ENCODE measurements at regions not wholly inside any gene's neighbourhood (a gene's known extent, or its start where the extent isn't known, plus 50 kb on each side); places are given as distances from the start of the nearest gene placed in this dataset.

- no peak for DNase-seq (ENCODE audit: extremely low spot score)
- ChIA-PET CTCF (no interaction called here), POLR2A (no interaction called here)
- TF ChIP-seq, protein P1, sequence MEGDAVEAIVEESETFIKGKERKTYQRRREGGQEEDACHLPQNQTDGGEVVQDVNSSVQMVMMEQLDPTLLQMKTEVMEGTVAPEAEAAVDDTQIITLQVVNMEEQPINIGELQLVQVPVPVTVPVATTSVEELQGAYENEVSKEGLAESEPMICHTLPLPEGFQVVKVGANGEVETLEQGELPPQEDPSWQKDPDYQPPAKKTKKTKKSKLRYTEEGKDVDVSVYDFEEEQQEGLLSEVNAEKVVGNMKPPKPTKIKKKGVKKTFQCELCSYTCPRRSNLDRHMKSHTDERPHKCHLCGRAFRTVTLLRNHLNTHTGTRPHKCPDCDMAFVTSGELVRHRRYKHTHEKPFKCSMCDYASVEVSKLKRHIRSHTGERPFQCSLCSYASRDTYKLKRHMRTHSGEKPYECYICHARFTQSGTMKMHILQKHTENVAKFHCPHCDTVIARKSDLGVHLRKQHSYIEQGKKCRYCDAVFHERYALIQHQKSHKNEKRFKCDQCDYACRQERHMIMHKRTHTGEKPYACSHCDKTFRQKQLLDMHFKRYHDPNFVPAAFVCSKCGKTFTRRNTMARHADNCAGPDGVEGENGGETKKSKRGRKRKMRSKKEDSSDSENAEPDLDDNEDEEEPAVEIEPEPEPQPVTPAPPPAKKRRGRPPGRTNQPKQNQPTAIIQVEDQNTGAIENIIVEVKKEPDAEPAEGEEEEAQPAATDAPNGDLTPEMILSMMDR (IDR thresholded peaks at IDR 0.05; ENCODE audit: control extremely low read depth, extremely low read depth, low read depth, missing control alignments), result no peak
Observed at GRCh38 chr4:163582703-163583102, 88.2 kb downstream of the TMA16 start.

- ChIA-PET CTCF (interaction anchor here (1.2 to 1.5 kb wide), 3 partner anchors 9 to 32 kb away, joined by 3 to 6 read pairs (median 4); no protein-coding TSS in a partner anchor), POLR2A (no interaction called here)
- TF ChIP-seq, protein P1 (IDR thresholded peaks at IDR 0.05; ENCODE audit: control extremely low read depth, extremely low read depth, low read depth, missing control alignments), result peak; percentile 34
- DNase-seq (ENCODE audit: extremely low spot score), result peak; percentile 14
Observed at GRCh38 chr4:163587867-163588266, 93.4 kb downstream of the TMA16 start.

DNA sequence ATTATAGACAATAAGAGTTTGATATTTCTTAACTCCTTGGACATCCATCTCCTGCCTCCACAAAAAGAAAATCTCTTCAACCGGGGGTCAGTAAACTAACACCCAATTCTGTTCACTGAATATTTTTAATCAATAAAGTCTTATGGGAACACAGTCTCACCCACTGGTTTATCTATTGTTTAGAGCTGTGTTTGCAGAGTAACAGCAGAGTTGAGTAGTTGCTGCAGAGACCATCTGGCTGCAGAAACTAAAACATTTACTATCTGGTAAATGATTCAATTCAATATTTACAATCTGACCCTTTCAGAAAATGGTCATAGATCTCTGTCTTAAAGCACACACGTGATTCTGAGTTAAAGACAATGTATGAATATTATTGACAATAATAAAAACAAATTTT is 94.0 kb downstream of the TMA16 start:
- POLR2A ChIA-PET, result no interaction called here

GRCh38 chr4:163590103-163590502 is 95.6 kb downstream of the TMA16 start:
- TF ChIP-seq, protein P1 (IDR thresholded peaks at IDR 0.05; ENCODE audit: control extremely low read depth, extremely low read depth, low read depth, missing control alignments), result no peak
- POLR2A ChIA-PET, result no interaction called here
- CTCF ChIA-PET, result interaction anchor here (2.3 kb wide), 1 partner anchor 41 kb away, joined by 10 read pairs; no protein-coding TSS in a partner anchor
- no peak for DNase-seq (ENCODE audit: extremely low spot score)

More for the DNA sequence above, 94.0 kb downstream of the TMA16 start:
- DNase-seq (ENCODE audit: extremely low spot score), result no peak
- TF ChIP-seq, protein P1 (IDR thresholded peaks at IDR 0.05; ENCODE audit: control extremely low read depth, extremely low read depth, low read depth, missing control alignments), result no peak
- CTCF ChIA-PET, result interaction anchor here (1.2 to 1.3 kb wide), 2 partner anchors 10 to 17 kb away, joined by 3 to 4 read pairs; no protein-coding TSS in a partner anchor

DNA sequence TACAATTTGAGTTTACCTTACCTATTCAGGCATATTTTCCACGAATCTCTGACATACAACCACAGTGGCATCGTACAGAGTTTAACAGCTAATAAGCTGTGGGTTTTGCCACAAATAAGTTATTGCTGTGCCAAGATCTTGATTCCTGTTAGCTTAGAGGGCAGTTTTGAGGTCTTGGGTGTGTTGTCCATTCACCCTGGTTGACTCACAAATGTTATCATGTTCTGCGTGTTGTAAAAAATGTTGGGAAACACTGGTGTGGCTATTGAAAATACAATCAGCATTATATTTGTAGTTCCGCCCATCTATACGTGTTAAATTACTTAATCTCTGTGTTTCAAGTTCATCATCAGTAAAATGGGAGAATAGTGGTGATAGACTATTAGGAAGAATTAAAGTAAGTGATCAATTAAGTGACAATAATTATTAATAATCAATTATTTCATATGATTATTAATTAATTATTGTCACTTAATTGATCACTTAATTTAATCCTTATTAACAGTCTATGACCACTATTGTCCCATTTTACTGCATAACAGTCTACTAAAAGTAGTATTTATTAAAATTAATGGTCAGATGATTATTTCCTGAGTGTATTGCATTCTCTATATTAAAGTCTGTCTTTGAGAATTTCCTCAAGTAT is 96.3 kb downstream of the TMA16 start:
- ChIA-PET CTCF (interaction anchor here (1.0 to 2.3 kb wide), 7 partner anchors 9 to 73 kb away, joined by 3 to 10 read pairs (median 3); no protein-coding TSS in a partner anchor), POLR2A (no interaction called here)
- DNase-seq (ENCODE audit: extremely low spot score), result no peak
- TF ChIP-seq, protein P1 (IDR thresholded peaks at IDR 0.05; ENCODE audit: control extremely low read depth, extremely low read depth, low read depth, missing control alignments), result no peak

DNA sequence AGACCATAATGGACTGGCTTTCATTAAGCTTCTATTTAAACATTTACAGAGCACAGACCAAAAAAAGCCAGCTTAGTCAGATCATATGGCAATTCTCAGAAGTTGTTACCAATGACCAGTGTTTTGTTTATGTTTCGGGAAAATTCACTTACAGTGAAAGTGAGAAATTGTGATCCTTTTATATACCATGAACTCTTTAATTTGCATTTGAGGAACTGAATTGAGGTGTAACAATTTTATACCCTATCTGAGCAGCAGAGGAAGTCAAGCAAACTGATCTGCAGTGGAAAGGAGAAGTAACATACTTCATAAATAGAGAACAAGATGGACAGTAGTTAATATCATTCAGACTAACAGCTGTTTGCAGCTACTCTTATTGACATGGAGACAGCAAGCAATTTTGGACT is 97.1 kb downstream of the TMA16 start:
- DNase-seq (ENCODE audit: extremely low spot score), result peak; percentile 32
- TF ChIP-seq, protein P1 (IDR thresholded peaks at IDR 0.05; ENCODE audit: control extremely low read depth, extremely low read depth, low read depth, missing control alignments), result no peak
- ChIA-PET POLR2A (no interaction called here), CTCF (interaction anchor here (0.6 to 2.3 kb wide), 9 partner anchors 8 to 104 kb away, joined by 3 to 10 read pairs (median 3); no protein-coding TSS in a partner anchor)

Data from GM10248 (cell line).